ENCODE measurements at regions not wholly inside any gene's neighbourhood (a gene's known extent, or its start where the extent isn't known, plus 50 kb on each side); places are given as distances from the start of the nearest gene placed in this dataset.

DNA sequence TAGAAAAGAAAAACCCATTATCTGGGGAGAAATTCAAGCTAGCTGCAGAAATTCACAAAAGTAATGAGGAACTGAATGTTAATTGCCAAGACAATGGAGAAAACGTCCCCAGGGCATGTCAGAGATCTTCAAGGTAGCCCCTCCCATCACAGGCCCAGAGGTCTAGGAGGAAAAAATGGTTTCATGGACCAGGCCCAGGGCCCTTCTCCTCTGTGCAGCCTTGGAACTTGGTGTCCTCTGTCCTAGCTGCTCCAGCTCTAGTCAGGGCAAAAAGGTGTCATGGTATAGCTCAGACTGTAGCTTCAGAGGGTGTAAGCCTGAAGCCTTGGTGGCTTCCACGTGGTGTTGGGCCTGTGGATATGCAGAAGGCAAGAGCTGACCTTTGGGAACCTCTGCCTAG lies 411.8 kb downstream of the ADRA2A start:
- no peak for DNase-seq

GRCh38 chr10:111491154-111491553 lies 414.3 kb downstream of the ADRA2A start:
- H3K9me3 ChIP-seq (ENCODE audit: low read length), result peaks cover 17% of the 10 kb centered on the region
- H4K20me1 ChIP-seq (ENCODE audit: insufficient read depth, low read depth, low read length), result no peaks in the 10 kb centered on the region
- DNase-seq, result no peak
- H3K36me3 ChIP-seq (ENCODE audit: insufficient read depth, low read length), result no peaks in the 10 kb centered on the region
- H3K4me3 ChIP-seq (ENCODE audit: low read length), result no peak overlapping the region
- no peak overlapping the region for H2AFZ ChIP-seq (ENCODE audit: low read length)
- H3K4me2 ChIP-seq (ENCODE audit: low read depth, low read length, poor library complexity, severe bottlenecking), result no peak overlapping the region
- H3K9me2 ChIP-seq (replicated peaks; ENCODE audit: insufficient read depth, low read length), result no peaks in the 10 kb centered on the region
- H3K4me1 ChIP-seq (ENCODE audit: low read length), result no peaks in the 10 kb centered on the region
- H3K27ac ChIP-seq (ENCODE audit: low read length), result no peak overlapping the region
- no peaks in the 10 kb centered on the region for H3K27me3 ChIP-seq (ENCODE audit: low read length)
- H3K9ac ChIP-seq (ENCODE audit: low read length), result no peak overlapping the region
- H3K79me2 ChIP-seq (ENCODE audit: low read length), result no peaks in the 10 kb centered on the region

More for the DNA sequence above, 411.8 kb downstream of the ADRA2A start:
- H3K36me3 ChIP-seq (ENCODE audit: insufficient read depth, low read length), result no peaks in the 10 kb centered on the region
- H3K27ac ChIP-seq (ENCODE audit: low read length), result no peak overlapping the region
- H3K9me3 ChIP-seq (ENCODE audit: low read length), result peaks cover 17% of the 10 kb centered on the region
- no peaks in the 10 kb centered on the region for H3K27me3 ChIP-seq (ENCODE audit: low read length)
- H3K4me3 ChIP-seq (ENCODE audit: low read length), result no peak overlapping the region
- H3K4me1 ChIP-seq (ENCODE audit: low read length), result no peaks in the 10 kb centered on the region
- H2AFZ ChIP-seq (ENCODE audit: low read length), result no peak overlapping the region
- no peaks in the 10 kb centered on the region for H4K20me1 ChIP-seq (ENCODE audit: insufficient read depth, low read depth, low read length)
- H3K9ac ChIP-seq (ENCODE audit: low read length), result no peak overlapping the region
- no peak overlapping the region for H3K4me2 ChIP-seq (ENCODE audit: low read depth, low read length, poor library complexity, severe bottlenecking)
- no peaks in the 10 kb centered on the region for H3K79me2 ChIP-seq (ENCODE audit: low read length)
- H3K9me2 ChIP-seq (replicated peaks; ENCODE audit: insufficient read depth, low read length), result no peaks in the 10 kb centered on the region

DNA sequence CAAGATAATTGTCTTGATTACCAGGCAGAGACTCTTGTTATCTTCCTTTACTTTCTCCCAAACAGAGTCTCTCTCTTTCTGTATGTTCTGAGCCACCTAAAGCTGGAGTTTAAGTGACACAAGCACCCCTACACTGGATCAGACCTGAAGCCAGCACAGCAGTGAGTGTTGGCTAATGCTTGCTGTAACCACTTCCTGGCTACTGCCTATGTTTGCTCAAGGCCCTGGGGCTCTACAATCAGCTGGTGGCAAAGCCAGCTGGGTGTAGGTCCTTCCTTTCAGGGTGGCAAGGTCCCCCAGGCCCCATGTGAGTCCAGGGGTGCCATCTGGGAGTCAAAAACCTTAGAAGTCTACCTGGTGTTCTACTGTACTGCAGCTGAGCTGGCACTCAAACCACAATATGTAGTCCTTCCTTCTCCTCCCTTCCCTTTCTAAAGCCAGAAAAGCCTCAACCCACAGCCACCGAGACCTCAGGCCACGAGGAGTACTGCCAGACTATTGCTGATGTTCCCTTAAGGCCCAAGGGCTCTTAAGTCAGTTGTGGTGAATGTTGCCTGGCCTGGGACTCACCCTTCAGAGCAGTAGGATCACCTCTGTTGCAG lies 416.3 kb downstream of the ADRA2A start:
- Histone ChIP-seq H3K27me3 (ENCODE audit: low read length) (no peaks in the 10 kb centered on the region), H3K4me2 (ENCODE audit: low read depth, low read length, poor library complexity, severe bottlenecking) (no peak overlapping the region), H3K9me3 (ENCODE audit: low read length) (peaks cover 14% of the 10 kb centered on the region), H3K4me1 (ENCODE audit: low read length) (no peaks in the 10 kb centered on the region), H2AFZ (ENCODE audit: low read length) (no peak overlapping the region), H3K79me2 (ENCODE audit: low read length) (no peaks in the 10 kb centered on the region), H3K4me3 (ENCODE audit: low read length) (no peak overlapping the region), H3K9me2 (replicated peaks; ENCODE audit: insufficient read depth, low read length) (no peaks in the 10 kb centered on the region), H4K20me1 (ENCODE audit: insufficient read depth, low read depth, low read length) (no peaks in the 10 kb centered on the region), H3K9ac (ENCODE audit: low read length) (no peak overlapping the region), H3K27ac (ENCODE audit: low read length) (no peak overlapping the region), H3K36me3 (ENCODE audit: insufficient read depth, low read length) (no peaks in the 10 kb centered on the region)
- no peak for DNase-seq

- H3K27me3 ChIP-seq (ENCODE audit: low read length), result no peaks in the 10 kb centered on the region
- H3K4me1 ChIP-seq (ENCODE audit: low read length), result no peaks in the 10 kb centered on the region
- no peak overlapping the region for H3K4me2 ChIP-seq (ENCODE audit: low read depth, low read length, poor library complexity, severe bottlenecking)
- H3K9me2 ChIP-seq (replicated peaks; ENCODE audit: insufficient read depth, low read length), result no peaks in the 10 kb centered on the region
- H3K27ac ChIP-seq (ENCODE audit: low read length), result no peak overlapping the region
- H3K4me3 ChIP-seq (ENCODE audit: low read length), result no peak overlapping the region
- DNase-seq, result no peak
- H3K79me2 ChIP-seq (ENCODE audit: low read length), result no peaks in the 10 kb centered on the region
- no peaks in the 10 kb centered on the region for H4K20me1 ChIP-seq (ENCODE audit: insufficient read depth, low read depth, low read length)
- H2AFZ ChIP-seq (ENCODE audit: low read length), result no peak overlapping the region
- H3K9ac ChIP-seq (ENCODE audit: low read length), result no peak overlapping the region
- H3K36me3 ChIP-seq (ENCODE audit: insufficient read depth, low read length), result no peaks in the 10 kb centered on the region
- H3K9me3 ChIP-seq (ENCODE audit: low read length), result no peaks in the 10 kb centered on the region
These were observed 421.7 kb downstream of the ADRA2A start for GRCh38 chr10:111498560-111498959.

- H4K20me1 ChIP-seq (ENCODE audit: insufficient read depth, low read depth, low read length), result no peaks in the 10 kb centered on the region
- H3K9me2 ChIP-seq (replicated peaks; ENCODE audit: insufficient read depth, low read length), result no peaks in the 10 kb centered on the region
- no peaks in the 10 kb centered on the region for H3K27me3 ChIP-seq (ENCODE audit: low read length)
- no peak overlapping the region for H3K9ac ChIP-seq (ENCODE audit: low read length)
- no peak overlapping the region for H3K4me3 ChIP-seq (ENCODE audit: low read length)
- H3K79me2 ChIP-seq (ENCODE audit: low read length), result no peaks in the 10 kb centered on the region
- H3K9me3 ChIP-seq (ENCODE audit: low read length), result no peaks in the 10 kb centered on the region
- H3K36me3 ChIP-seq (ENCODE audit: insufficient read depth, low read length), result no peaks in the 10 kb centered on the region
- H3K27ac ChIP-seq (ENCODE audit: low read length), result no peak overlapping the region
- no peak overlapping the region for H3K4me2 ChIP-seq (ENCODE audit: low read depth, low read length, poor library complexity, severe bottlenecking)
- no peak overlapping the region for H2AFZ ChIP-seq (ENCODE audit: low read length)
- no peaks in the 10 kb centered on the region for H3K4me1 ChIP-seq (ENCODE audit: low read length)
- DNase-seq, result no peak
These were observed 427.5 kb downstream of the ADRA2A start for GRCh38 chr10:111504376-111504775.

DNA sequence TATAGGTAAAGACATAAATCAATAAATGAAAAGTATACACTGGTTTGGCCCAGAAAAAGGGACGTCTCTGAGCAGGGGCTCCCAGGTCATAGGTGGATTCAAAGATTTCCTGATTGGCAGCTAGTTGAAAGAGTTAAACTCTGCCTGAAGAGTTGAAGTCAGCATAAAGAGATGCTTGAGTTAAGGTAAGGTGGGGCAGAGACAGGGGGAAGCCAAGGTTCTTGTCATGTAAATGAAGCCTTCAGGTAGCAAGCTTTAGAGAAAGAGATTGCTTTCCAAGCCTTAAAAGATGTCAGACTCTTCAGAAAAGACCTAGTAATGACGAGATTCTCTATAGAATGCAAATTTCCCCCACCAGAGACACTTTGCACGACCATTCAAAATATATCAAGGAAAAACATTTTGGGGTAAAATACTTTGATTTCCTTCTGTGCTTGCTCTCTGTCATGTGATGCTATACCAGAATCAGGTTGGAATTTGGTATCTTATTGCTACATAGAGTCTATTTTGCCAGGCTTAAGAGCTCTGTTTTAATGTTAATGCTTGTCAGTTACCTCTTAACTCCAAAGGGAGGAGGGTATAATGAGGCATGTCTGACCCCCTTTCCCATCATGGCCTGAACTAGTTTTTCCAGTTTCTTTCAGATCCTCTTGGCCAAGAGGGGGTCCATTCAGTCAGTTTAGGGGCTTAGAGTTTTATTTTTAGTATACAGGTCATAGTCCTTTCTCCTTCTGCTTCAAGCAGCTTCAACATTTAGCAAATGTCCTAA lies 429.6 kb downstream of the ADRA2A start:
- DNase-seq, result no peak
- Histone ChIP-seq H3K4me2 (ENCODE audit: low read depth, low read length, poor library complexity, severe bottlenecking) (no peak overlapping the region), H3K36me3 (ENCODE audit: insufficient read depth, low read length) (no peaks in the 10 kb centered on the region), H3K4me3 (ENCODE audit: low read length) (no peak overlapping the region), H2AFZ (ENCODE audit: low read length) (no peak overlapping the region), H3K9me3 (ENCODE audit: low read length) (no peaks in the 10 kb centered on the region), H3K27me3 (ENCODE audit: low read length) (no peaks in the 10 kb centered on the region), H3K27ac (ENCODE audit: low read length) (no peak overlapping the region), H3K79me2 (ENCODE audit: low read length) (no peaks in the 10 kb centered on the region), H3K9ac (ENCODE audit: low read length) (no peak overlapping the region), H3K9me2 (replicated peaks; ENCODE audit: insufficient read depth, low read length) (no peaks in the 10 kb centered on the region), H4K20me1 (ENCODE audit: insufficient read depth, low read depth, low read length) (no peaks in the 10 kb centered on the region), H3K4me1 (ENCODE audit: low read length) (no peaks in the 10 kb centered on the region)

DNA sequence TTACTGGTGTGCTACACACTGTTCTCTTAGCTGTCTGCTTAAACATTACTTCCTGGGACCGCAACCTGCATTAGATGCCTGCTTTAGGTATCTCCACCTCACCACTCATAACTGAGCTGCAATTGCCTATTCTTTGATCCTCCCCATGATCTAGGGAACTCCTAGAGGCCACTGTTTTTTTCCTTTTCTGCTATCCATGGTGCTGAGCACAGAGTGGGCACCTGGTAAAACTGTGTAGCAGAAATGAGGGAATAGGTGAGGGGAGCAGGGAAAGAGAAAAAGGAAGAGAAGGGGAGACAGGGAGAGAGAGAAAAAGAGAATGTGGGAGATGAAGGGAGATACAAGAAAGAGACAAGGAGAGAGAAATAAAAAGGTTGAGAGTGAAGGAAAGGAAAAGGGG lies 434.9 kb downstream of the ADRA2A start:
- Histone ChIP-seq H4K20me1 (ENCODE audit: insufficient read depth, low read depth, low read length) (no peaks in the 10 kb centered on the region), H3K27ac (ENCODE audit: low read length) (no peak overlapping the region), H3K9ac (ENCODE audit: low read length) (no peak overlapping the region), H3K4me3 (ENCODE audit: low read length) (no peak overlapping the region), H3K27me3 (ENCODE audit: low read length) (no peaks in the 10 kb centered on the region), H3K4me2 (ENCODE audit: low read depth, low read length, poor library complexity, severe bottlenecking) (no peak overlapping the region), H3K9me2 (replicated peaks; ENCODE audit: insufficient read depth, low read length) (no peaks in the 10 kb centered on the region), H3K79me2 (ENCODE audit: low read length) (no peaks in the 10 kb centered on the region), H3K9me3 (ENCODE audit: low read length) (no peaks in the 10 kb centered on the region), H2AFZ (ENCODE audit: low read length) (no peak overlapping the region), H3K4me1 (ENCODE audit: low read length) (no peaks in the 10 kb centered on the region), H3K36me3 (ENCODE audit: insufficient read depth, low read length) (no peaks in the 10 kb centered on the region)
- no peak for DNase-seq

GRCh38 chr10:111515264-111515663 lies 438.4 kb downstream of the ADRA2A start:
- Histone ChIP-seq H3K27me3 (ENCODE audit: low read length) (no peaks in the 10 kb centered on the region), H3K4me3 (ENCODE audit: low read length) (no peak overlapping the region), H3K9me3 (ENCODE audit: low read length) (no peaks in the 10 kb centered on the region), H3K79me2 (ENCODE audit: low read length) (no peaks in the 10 kb centered on the region), H3K9me2 (replicated peaks; ENCODE audit: insufficient read depth, low read length) (no peaks in the 10 kb centered on the region), H2AFZ (ENCODE audit: low read length) (no peak overlapping the region), H3K36me3 (ENCODE audit: insufficient read depth, low read length) (no peaks in the 10 kb centered on the region), H3K4me2 (ENCODE audit: low read depth, low read length, poor library complexity, severe bottlenecking) (no peak overlapping the region), H3K9ac (ENCODE audit: low read length) (no peak overlapping the region), H4K20me1 (ENCODE audit: insufficient read depth, low read depth, low read length) (no peaks in the 10 kb centered on the region), H3K4me1 (ENCODE audit: low read length) (no peaks in the 10 kb centered on the region), H3K27ac (ENCODE audit: low read length) (no peak overlapping the region)
- DNase-seq, result no peak

Data from Karpas-422 (cell line).